ENCODE measurements at regions not wholly inside any gene's neighbourhood (a gene's known extent, or its start where the extent isn't known, plus 50 kb on each side); places are given as distances from the start of the nearest gene placed in this dataset.
"Not testable (repeated sequence)": the region's sequence is repeated elsewhere in the genome, so short reads cannot be mapped to it uniquely, and the experiment has no call there.

DNA sequence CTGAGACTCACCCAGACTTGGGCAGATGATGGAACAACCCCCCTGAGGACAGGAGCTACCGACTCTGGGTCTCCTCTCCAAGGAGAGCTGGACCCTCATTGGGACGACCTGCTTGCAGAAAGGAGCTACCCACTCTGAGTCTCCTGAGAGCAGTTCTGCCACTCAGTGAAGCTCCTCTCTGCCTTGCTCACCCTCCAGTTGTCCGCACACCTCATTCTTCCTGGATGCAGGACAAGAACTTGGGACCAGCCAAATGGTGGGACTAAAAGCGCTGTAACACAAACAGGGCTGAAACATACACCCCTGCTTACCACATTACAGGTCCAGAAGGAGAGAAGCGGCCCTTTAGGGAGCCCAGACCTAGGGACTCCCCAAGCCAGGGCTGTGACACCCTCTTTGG is 124.9 kb upstream of the CCDC150 start:
- Histone ChIP-seq H3K27me3 (ENCODE audit: control insufficient read depth in 1 of 2, insufficient read depth in 2 of 2, low read length in 1 of 2) (no peaks in the 10 kb centered on the region), H3K36me3 (ENCODE audit: control insufficient read depth in 1 of 2, insufficient read depth in 2 of 2, low read length in 1 of 2) (no peaks in the 10 kb centered on the region), H3K4me3 (ENCODE audit: low read length in 2 of 2) (no peak overlapping the region), H3K9me3 (ENCODE audit: control insufficient read depth, low read length) (no peaks in the 10 kb centered on the region), H3K27ac (ENCODE audit: low read depth in 1 of 2, low read length in 2 of 2) (no peak overlapping the region), H3K4me1 (ENCODE audit: control insufficient read depth in 1 of 2, insufficient read depth in 2 of 2, low read length in 2 of 2) (no peaks in the 10 kb centered on the region)
- intact Hi-C loops (cut with DNase I): no loop called here
- WGBS, 2 donors: 85 to 89% methylated on average over 5 of the region's 5 CpGs
- ATAC-seq (ENCODE audit: low FRiP score) (peak; percentile 33), DNase-seq (no peak)

DNA sequence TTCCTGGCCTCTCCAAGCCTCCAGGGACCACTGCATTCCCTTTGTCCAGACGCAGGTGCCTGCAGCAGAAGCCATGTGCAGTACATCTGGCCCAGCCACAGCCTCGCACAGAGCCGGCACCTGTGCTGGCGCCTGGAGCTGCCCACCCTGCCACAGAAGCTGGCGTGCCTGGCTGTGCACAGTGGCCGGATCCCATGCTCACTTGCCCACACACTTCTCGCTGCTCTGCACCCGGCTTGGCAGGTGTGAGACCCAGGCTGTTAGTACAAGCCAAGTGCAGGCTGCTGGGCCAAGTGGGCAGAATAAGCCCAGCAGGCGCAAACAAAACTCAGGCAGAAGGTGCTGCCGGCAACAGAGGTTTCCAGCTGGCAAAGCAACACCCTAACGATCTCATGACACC is 124.5 kb upstream of the CCDC150 start:
- no peaks in the 10 kb centered on the region for H3K4me1 ChIP-seq (ENCODE audit: control insufficient read depth in 1 of 2, insufficient read depth in 2 of 2, low read length in 2 of 2)
- 24 to 25% methylated on average over 11 of the region's 11 CpGs for WGBS, 2 donors
- DNase-seq (no peak), ATAC-seq (ENCODE audit: low FRiP score) (peak; percentile 43)
- no peaks in the 10 kb centered on the region for H3K9me3 ChIP-seq (ENCODE audit: control insufficient read depth, low read length)
- H3K4me3 ChIP-seq (ENCODE audit: low read length in 2 of 2): no peak overlapping the region
- no peaks in the 10 kb centered on the region for H3K36me3 ChIP-seq (ENCODE audit: control insufficient read depth in 1 of 2, insufficient read depth in 2 of 2, low read length in 1 of 2)
- H3K27ac ChIP-seq (ENCODE audit: low read depth in 1 of 2, low read length in 2 of 2): no peak overlapping the region
- H3K27me3 ChIP-seq (ENCODE audit: control insufficient read depth in 1 of 2, insufficient read depth in 2 of 2, low read length in 1 of 2): no peaks in the 10 kb centered on the region
- intact Hi-C loops (cut with DNase I): no loop called here

DNA sequence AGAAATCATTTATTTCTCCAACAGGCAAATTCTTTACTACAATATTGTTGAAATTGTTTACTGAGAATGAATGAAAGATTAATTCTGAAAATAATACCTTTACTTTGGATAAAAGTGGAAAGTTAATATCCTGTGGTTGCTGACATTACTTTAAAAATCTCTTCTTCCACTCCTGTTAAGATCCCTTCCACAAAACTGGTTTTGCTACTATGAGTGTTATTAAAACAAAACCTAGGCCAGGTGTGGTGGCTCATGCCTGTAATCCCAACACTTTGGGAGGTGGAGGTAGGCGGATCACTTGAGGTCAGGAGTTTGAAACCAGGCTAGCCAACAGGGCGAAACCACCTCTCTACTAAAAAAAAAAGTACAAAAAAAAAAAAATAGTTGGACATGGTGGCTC is 123.9 kb upstream of the CCDC150 start:
- intact Hi-C loops (cut with DNase I): no loop called here
- no peak for DNase-seq
- H3K27me3 ChIP-seq (ENCODE audit: control insufficient read depth in 1 of 2, insufficient read depth in 2 of 2, low read length in 1 of 2): no peaks in the 10 kb centered on the region
- H3K4me3 ChIP-seq (ENCODE audit: low read length in 2 of 2): no peak overlapping the region
- H3K36me3 ChIP-seq (ENCODE audit: control insufficient read depth in 1 of 2, insufficient read depth in 2 of 2, low read length in 1 of 2): no peaks in the 10 kb centered on the region
- no peak overlapping the region for H3K27ac ChIP-seq (ENCODE audit: low read depth in 1 of 2, low read length in 2 of 2)
- no peak for ATAC-seq (ENCODE audit: low FRiP score)
- WGBS, 2 donors: 96 to 100% methylated on average over 2 of the region's 2 CpGs
- H3K4me1 ChIP-seq (ENCODE audit: control insufficient read depth in 1 of 2, insufficient read depth in 2 of 2, low read length in 2 of 2): no peaks in the 10 kb centered on the region
- no peaks in the 10 kb centered on the region for H3K9me3 ChIP-seq (ENCODE audit: control insufficient read depth, low read length)

DNA sequence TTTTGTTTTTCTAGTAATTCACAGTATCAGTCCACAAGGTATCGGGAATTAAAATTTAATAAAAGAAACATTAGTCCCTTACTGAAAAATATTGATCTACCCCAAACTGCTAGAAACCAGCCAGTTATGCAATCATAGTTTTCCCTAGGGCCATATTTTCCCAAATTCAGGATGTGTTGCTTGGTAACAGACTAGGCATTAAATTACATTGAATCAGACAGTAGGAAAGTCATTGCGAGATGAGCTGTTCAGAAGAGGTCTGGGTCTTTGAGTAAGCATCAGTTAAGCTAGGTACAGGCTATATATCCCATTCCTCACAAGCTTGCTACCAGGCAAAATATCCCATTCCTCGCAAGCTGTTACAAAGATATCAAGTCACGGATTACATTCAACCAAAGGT is 123.0 kb upstream of the CCDC150 start:
- DNase-seq (no peak), ATAC-seq (ENCODE audit: low FRiP score) (no peak)
- H3K4me3 ChIP-seq (ENCODE audit: low read length in 2 of 2): no peak overlapping the region
- 95 to 97% methylated on average over 4 of the region's 4 CpGs for WGBS, 2 donors
- H3K27ac ChIP-seq (ENCODE audit: low read depth in 1 of 2, low read length in 2 of 2): no peak overlapping the region
- H3K4me1 ChIP-seq (ENCODE audit: control insufficient read depth in 1 of 2, insufficient read depth in 2 of 2, low read length in 2 of 2): no peaks in the 10 kb centered on the region
- H3K9me3 ChIP-seq (ENCODE audit: control insufficient read depth, low read length): no peaks in the 10 kb centered on the region
- H3K36me3 ChIP-seq (ENCODE audit: control insufficient read depth in 1 of 2, insufficient read depth in 2 of 2, low read length in 1 of 2): no peaks in the 10 kb centered on the region
- H3K27me3 ChIP-seq (ENCODE audit: control insufficient read depth in 1 of 2, insufficient read depth in 2 of 2, low read length in 1 of 2): no peaks in the 10 kb centered on the region
- intact Hi-C loops (cut with DNase I): no loop called here

DNA sequence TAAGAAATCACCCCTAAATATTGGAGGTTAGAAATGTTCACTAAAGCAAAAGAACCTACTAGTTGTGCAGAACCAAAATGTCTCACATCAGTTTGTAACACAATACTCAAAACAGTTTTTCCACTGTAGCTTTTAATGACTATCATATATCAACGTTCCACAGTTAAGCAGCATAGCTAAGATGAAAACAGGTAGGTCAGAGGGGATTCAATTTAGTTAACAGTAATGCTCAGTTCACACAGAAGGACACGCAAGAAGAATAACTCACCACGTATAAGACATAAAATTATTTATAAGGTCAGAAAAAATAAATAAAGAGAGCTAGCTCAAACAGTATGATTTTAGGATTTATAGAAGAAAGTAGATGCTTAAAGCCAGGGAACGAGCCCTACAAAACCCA is 118.9 kb upstream of the CCDC150 start:
- WGBS, 2 donors: 57 to 69% methylated on average over 4 of the region's 4 CpGs
- Histone ChIP-seq H3K27me3 (ENCODE audit: control insufficient read depth in 1 of 2, insufficient read depth in 2 of 2, low read length in 1 of 2) (no peaks in the 10 kb centered on the region), H3K9me3 (ENCODE audit: control insufficient read depth, low read length) (no peaks in the 10 kb centered on the region), H3K4me1 (ENCODE audit: control insufficient read depth in 1 of 2, insufficient read depth in 2 of 2, low read length in 2 of 2) (no peaks in the 10 kb centered on the region), H3K4me3 (ENCODE audit: low read length in 2 of 2) (no peak overlapping the region), H3K36me3 (ENCODE audit: control insufficient read depth in 1 of 2, insufficient read depth in 2 of 2, low read length in 1 of 2) (no peaks in the 10 kb centered on the region), H3K27ac (ENCODE audit: low read depth in 1 of 2, low read length in 2 of 2) (no peak overlapping the region)
- no peak for DNase-seq
- no peak for ATAC-seq (ENCODE audit: low FRiP score)
- intact Hi-C loops (cut with DNase I): no loop called here

DNA sequence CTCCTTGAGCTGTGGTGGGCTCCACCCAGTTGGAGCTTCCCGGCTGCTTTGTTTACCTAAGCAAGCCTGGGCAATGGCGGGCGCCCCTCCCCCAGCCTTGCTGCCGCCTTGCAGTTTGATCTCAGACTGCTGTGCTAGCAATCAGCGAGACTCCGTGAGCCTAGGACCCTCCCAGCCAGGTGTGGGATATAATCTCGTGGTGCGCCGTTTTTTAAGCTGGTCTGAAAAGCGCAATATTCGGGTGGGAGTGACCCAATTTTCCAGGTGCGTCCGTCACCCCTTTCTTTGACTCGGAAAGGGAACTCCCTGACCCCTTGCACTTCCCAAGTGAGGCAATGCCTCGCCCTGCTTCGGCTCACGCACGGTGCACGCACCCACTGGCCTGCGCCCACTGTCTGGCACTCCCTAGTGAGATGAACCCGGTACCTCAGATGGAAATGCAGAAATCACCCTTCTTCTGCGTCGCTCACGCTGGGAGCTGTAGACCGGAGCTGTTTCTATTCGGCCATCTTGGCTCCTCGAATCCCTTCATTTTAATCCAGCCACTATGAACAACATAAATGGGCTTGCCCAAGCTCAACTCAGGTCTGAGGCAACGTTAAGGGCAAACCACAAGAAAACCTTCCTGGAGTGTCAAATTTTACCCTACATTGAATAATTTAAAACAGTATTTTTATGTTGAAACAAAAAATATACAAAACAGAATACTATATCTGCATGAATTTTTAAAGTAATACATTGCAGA is 112.4 kb upstream of the CCDC150 start:
- DNase-seq; intact Hi-C loops (cut with DNase I); H3K4me3 ChIP-seq (ENCODE audit: low read length in 2 of 2); H3K27me3 ChIP-seq (ENCODE audit: control insufficient read depth in 1 of 2, insufficient read depth in 2 of 2, low read length in 1 of 2); ATAC-seq (ENCODE audit: low FRiP score); H3K4me1 ChIP-seq (ENCODE audit: control insufficient read depth in 1 of 2, insufficient read depth in 2 of 2, low read length in 2 of 2); H3K27ac ChIP-seq (ENCODE audit: low read depth in 1 of 2, low read length in 2 of 2); H3K9me3 ChIP-seq (ENCODE audit: control insufficient read depth, low read length); H3K36me3 ChIP-seq (ENCODE audit: control insufficient read depth in 1 of 2, insufficient read depth in 2 of 2, low read length in 1 of 2): not testable (repeated sequence)
- WGBS, 2 donors: 94% methylated on average over 16 to 25 of the region's 28 CpGs

DNA sequence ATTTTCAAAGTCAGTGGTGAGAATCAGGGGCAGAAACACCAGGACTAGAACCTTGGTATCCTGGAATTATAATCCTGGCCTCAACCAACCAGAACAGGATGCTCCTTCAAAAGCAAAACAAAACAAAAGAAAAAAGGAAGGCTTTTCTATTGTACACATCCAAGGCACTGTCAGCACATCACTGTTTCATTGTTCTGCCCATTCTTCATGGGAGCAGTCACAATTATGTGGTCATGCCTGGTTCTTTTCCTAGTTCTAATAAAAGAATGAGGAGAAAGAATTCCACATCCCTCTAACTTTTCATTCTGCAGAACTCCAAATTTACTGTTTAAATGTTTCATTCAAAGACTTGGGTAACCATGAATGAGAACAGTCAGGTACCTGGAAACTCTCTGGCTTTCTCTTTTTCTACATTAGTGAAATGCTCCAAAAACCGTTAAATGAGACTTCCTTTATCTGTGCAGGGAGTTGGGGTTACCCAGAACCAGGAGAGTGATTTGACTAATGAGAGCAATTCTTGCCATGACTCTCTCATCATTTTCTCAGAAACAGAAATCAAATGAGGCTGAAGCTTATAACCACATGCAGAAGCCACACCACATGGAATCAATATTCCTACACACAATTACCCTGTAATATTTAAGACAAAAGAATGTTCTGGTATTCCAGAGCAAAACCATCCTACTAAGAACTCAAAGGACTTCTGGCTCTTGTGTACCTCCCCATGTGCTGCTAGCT is 110.9 kb upstream of the CCDC150 start:
- ATAC-seq (ENCODE audit: low FRiP score) (no peak), DNase-seq (no peak)
- WGBS, 2 donors: 40 to 50% methylated on average over 1 of the region's 1 CpG
- Histone ChIP-seq H3K27ac (ENCODE audit: low read depth in 1 of 2, low read length in 2 of 2) (no peak overlapping the region), H3K27me3 (ENCODE audit: control insufficient read depth in 1 of 2, insufficient read depth in 2 of 2, low read length in 1 of 2) (no peaks in the 10 kb centered on the region), H3K36me3 (ENCODE audit: control insufficient read depth in 1 of 2, insufficient read depth in 2 of 2, low read length in 1 of 2) (no peaks in the 10 kb centered on the region), H3K9me3 (ENCODE audit: control insufficient read depth, low read length) (no peaks in the 10 kb centered on the region), H3K4me3 (ENCODE audit: low read length in 2 of 2) (no peak overlapping the region), H3K4me1 (ENCODE audit: control insufficient read depth in 1 of 2, insufficient read depth in 2 of 2, low read length in 2 of 2) (no peaks in the 10 kb centered on the region)
- intact Hi-C loops (cut with DNase I): no loop called here

DNA sequence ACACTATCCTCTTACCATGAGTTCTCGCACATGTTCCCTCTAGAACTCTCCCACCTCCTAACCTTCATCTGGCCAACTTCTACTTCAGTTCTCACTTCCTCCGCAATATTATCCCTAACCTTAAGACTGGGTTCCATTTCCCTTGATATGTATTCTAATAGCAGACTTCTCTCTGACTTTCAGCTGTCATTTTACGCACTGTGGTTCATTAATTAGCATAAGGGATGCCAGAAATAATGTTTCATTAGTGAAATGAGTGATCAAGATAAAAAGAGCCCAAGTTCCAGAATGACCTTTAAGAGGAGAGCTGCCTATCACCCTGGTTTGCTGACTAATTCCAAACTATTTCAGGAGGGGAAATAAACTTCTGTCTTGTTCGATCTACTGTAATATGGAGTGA is 108.6 kb upstream of the CCDC150 start:
- no peak overlapping the region for H3K27ac ChIP-seq (ENCODE audit: low read depth in 1 of 2, low read length in 2 of 2)
- H3K4me1 ChIP-seq (ENCODE audit: control insufficient read depth in 1 of 2, insufficient read depth in 2 of 2, low read length in 2 of 2): no peaks in the 10 kb centered on the region
- no peaks in the 10 kb centered on the region for H3K27me3 ChIP-seq (ENCODE audit: control insufficient read depth in 1 of 2, insufficient read depth in 2 of 2, low read length in 1 of 2)
- WGBS, 2 donors: 94 to 97% methylated on average over 4 of the region's 4 CpGs
- no peaks in the 10 kb centered on the region for H3K9me3 ChIP-seq (ENCODE audit: control insufficient read depth, low read length)
- ATAC-seq (ENCODE audit: low FRiP score) (no peak), DNase-seq (no peak)
- H3K36me3 ChIP-seq (ENCODE audit: control insufficient read depth in 1 of 2, insufficient read depth in 2 of 2, low read length in 1 of 2): no peaks in the 10 kb centered on the region
- no peak overlapping the region for H3K4me3 ChIP-seq (ENCODE audit: low read length in 2 of 2)
- intact Hi-C loops (cut with DNase I): loop anchor here in 1 of 2 donors (10.0 kb wide), 1 partner anchor 224 kb away; no protein-coding TSS in a partner anchor
